ENCODE measurements at regions not wholly inside any gene's neighbourhood (a gene's known extent, or its start where the extent isn't known, plus 50 kb on each side); places are given as distances from the start of the nearest gene placed in this dataset.

GRCh38 chrX:124665621-124666400, 319.4 kb downstream of the SH2D1A start:
- no peaks in the 10 kb centered on the region for H3K27me3 ChIP-seq (ENCODE audit: insufficient read depth, low read length)
- H3K27ac ChIP-seq (ENCODE audit: insufficient read length, low read depth, low read length), result peak overlapping the region; percentile 23
- H3K23me2 ChIP-seq (ENCODE audit: insufficient read length, low read depth, low read length, poor library complexity, severe bottlenecking), result no peaks in the 10 kb centered on the region
- H3K4me3 Mint-ChIP-seq, result no peak overlapping the region
- no peak overlapping the region for H2BK12ac ChIP-seq (ENCODE audit: insufficient read length, low read depth, low read length)
- H3K14ac ChIP-seq (ENCODE audit: insufficient read depth, low read length), result no peak overlapping the region
- H3K4me1 Mint-ChIP-seq, result peaks cover 22 to 36% of the 10 kb centered on the region in 2 experiments
- no peak overlapping the region for H2BK15ac ChIP-seq (ENCODE audit: low read depth, low read length)
- H3K4me2 ChIP-seq (ENCODE audit: insufficient read depth, insufficient read length, low read length), result peak overlapping the region; percentile 8
- H2AK5ac ChIP-seq (ENCODE audit: insufficient read length, low read length), result no peak overlapping the region
- H3K79me2 ChIP-seq (ENCODE audit: insufficient read depth, low read length), result no peaks in the 10 kb centered on the region
- H3K36me3 Mint-ChIP-seq (ENCODE audit: insufficient read depth in 1 of 3, low read depth in 3 of 3), result no peaks in the 10 kb centered on the region; a peak in 1 of 7 replicates
- no peaks in the 10 kb centered on the region for H3K9me3 ChIP-seq (ENCODE audit: control insufficient read depth, low read depth, low read length)
- H3K18ac ChIP-seq (ENCODE audit: insufficient read length, low read depth, low read length), result no peak overlapping the region
- H2BK5ac ChIP-seq (ENCODE audit: insufficient read length, low read length), result no peak overlapping the region
- no peaks in the 10 kb centered on the region for H4K20me1 ChIP-seq (ENCODE audit: control insufficient read depth, insufficient read depth, insufficient read length)
- H4K5ac ChIP-seq (ENCODE audit: insufficient read length, low read depth, low read length), result no peak overlapping the region
- no peak overlapping the region for H3T11ph ChIP-seq (ENCODE audit: low read length)
- H2AFZ ChIP-seq (ENCODE audit: low read length), result no peak overlapping the region
- H3K9me3 Mint-ChIP-seq, result peaks cover 0 to 3% of the 10 kb centered on the region in 2 experiments; a peak in 2 of 5 replicates
- no CpG with 5 or more reads among the region's 7 CpGs for WGBS (ENCODE audit: extremely low coverage, insufficient read length, low lambda C conversion rate)
- H2BK20ac ChIP-seq (ENCODE audit: low read depth, low read length, poor library complexity, severe bottlenecking), result no peak overlapping the region
- no peak overlapping the region for H3K23ac ChIP-seq (ENCODE audit: insufficient read length, low read depth, low read length)
- DNase-seq, result no peak
- H3K56ac ChIP-seq (ENCODE audit: insufficient read length, low read depth, low read length), result no peak overlapping the region
- H3K27me3 Mint-ChIP-seq (ENCODE audit: low read depth), result no peaks in the 10 kb centered on the region
- no peak for TF ChIP-seq CTCF (conservative IDR thresholded peaks at IDR 0.05)
- no peak overlapping the region for H4K91ac ChIP-seq (ENCODE audit: insufficient read length, low read depth, low read length)
- no peak overlapping the region for H4K8ac ChIP-seq (replicated peaks; ENCODE audit: insufficient read length, low read depth, low read length)
- H3K4ac ChIP-seq (ENCODE audit: low read depth, low read length), result no peak overlapping the region
- no peak overlapping the region for H3K9ac ChIP-seq (ENCODE audit: extremely low read depth, insufficient read length, low read length)
- no peak overlapping the region for H2BK120ac ChIP-seq (ENCODE audit: low read depth, low read length, poor library complexity, severe bottlenecking)
- H3K79me1 ChIP-seq (ENCODE audit: insufficient read depth, low read depth, low read length, poor library complexity, severe bottlenecking), result no peaks in the 10 kb centered on the region
- peaks cover 3% of the 10 kb centered on the region; the same call in 1 of the 2 replicates for H3K4me1 ChIP-seq (ENCODE audit: insufficient read depth, low read length)
- peak overlapping the region; percentile 16 to 96 (median 95); a peak in 6 of 7 replicates for H3K27ac Mint-ChIP-seq
